ENCODE measurements at regions not wholly inside any gene's neighbourhood (a gene's known extent, or its start where the extent isn't known, plus 50 kb on each side); places are given as distances from the start of the nearest gene placed in this dataset.

- no peaks in the 10 kb centered on the region for H3K9me1 ChIP-seq (replicated peaks; ENCODE audit: control insufficient read depth, extremely low read depth, insufficient read depth, low read length)
- FAIRE-seq = no peak
- TF ChIP-seq GATA2 (IDR thresholded peaks at IDR 0.05; ENCODE audit: insufficient read depth, insufficient read length, low read depth, low read length) (no peak), POLR2AphosphoS5 (IDR thresholded peaks at IDR 0.05; ENCODE audit: insufficient read depth, low read depth, low read length) (no peak), MYC (IDR thresholded peaks at IDR 0.05; ENCODE audit: low read depth, low read length) (no peak), POLR2A (IDR thresholded peaks at IDR 0.05; ENCODE audit: low read depth, low read length) (no peak), EZH2 (IDR thresholded peaks at IDR 0.05; ENCODE audit: borderline replicate concordance, low read depth, low read length, severe bottlenecking) (no peak), FOS (IDR thresholded peaks at IDR 0.05; ENCODE audit: borderline replicate concordance, insufficient read depth, low read length) (no peak), JUN (IDR thresholded peaks at IDR 0.05; ENCODE audit: borderline replicate concordance, insufficient read depth, insufficient read length, low read depth) (no peak), CTCF (IDR thresholded peaks at IDR 0.05; ENCODE audit: extremely low read depth in 1 of 2, insufficient read depth in 1 of 2, low read depth in 1 of 2, low read length in 2 of 2) (no peak), MAX (IDR thresholded peaks at IDR 0.05; ENCODE audit: insufficient read depth, insufficient read length) (no peak)
- dilution Hi-C loops (cut with MboI; ENCODE audit: extremely low pct_ligation_motif_present, low sequenced_read_pairs) = no loop called here
- DNase-seq (ENCODE audit: low read depth, low spot score) = no peak
- no peak overlapping the region for H3K9ac ChIP-seq (replicated peaks; ENCODE audit: extremely low read depth, insufficient read depth, low read length)
- H3K27ac ChIP-seq (ENCODE audit: insufficient read depth, low read depth, low read length) = no peak overlapping the region
- no TSS peak for BruUV-seq (replicated peaks)
- intact Hi-C loops (cut with micrococcal nuclease) = no loop called here
- CTCF ChIA-PET = no interaction called here
- no peaks in the 10 kb centered on the region for H3K36me3 ChIP-seq (ENCODE audit: control insufficient read depth in 2 of 2, extremely low read depth in 1 of 2, insufficient read depth in 2 of 2, low read length in 2 of 2)
- POLR2A ChIA-PET = no interaction called here
- no peaks in the 10 kb centered on the region for H3K9me3 ChIP-seq (replicated peaks; ENCODE audit: control insufficient read depth, insufficient read depth, low read length)
- no peak overlapping the region for H3K4me3 ChIP-seq (replicated peaks in 1 of 3; ENCODE audit: insufficient read depth in 1 of 3, low read depth in 1 of 3, low read length in 3 of 3)
- H3K4me2 ChIP-seq (ENCODE audit: insufficient read depth, low read length) = no peak overlapping the region
- no peak overlapping the region for H2AFZ ChIP-seq (ENCODE audit: low read depth, low read length)
- H3K27me3 ChIP-seq (ENCODE audit: control insufficient read depth in 2 of 2, insufficient read depth in 2 of 2, low read length in 2 of 2) = peaks cover 2 to 3% of the 10 kb centered on the region in 2 experiments
- no peaks in the 10 kb centered on the region for H3K79me2 ChIP-seq (ENCODE audit: control insufficient read depth, insufficient read depth, low read length)
- H3K4me1 ChIP-seq (ENCODE audit: control insufficient read depth, extremely low read depth, insufficient read depth, low read length) = no peaks in the 10 kb centered on the region
- no peaks in the 10 kb centered on the region for H4K20me1 ChIP-seq (replicated peaks; ENCODE audit: control insufficient read depth, extremely low read depth, insufficient read depth, low read length)
Observed at GRCh38 chr18:46295416-46295815, 191.2 kb downstream of the HAUS1 start.
